NOMO-1 treated with DMSO at 0.1 percent for 48 hours (cell line): ENCODE measurements at regions not wholly inside any gene's neighbourhood (a gene's known extent, or its start where the extent isn't known, plus 50 kb on each side); places are given as distances from the start of the nearest gene placed in this dataset.
"Not testable (repeated sequence)": the region's sequence is repeated elsewhere in the genome, so short reads cannot be mapped to it uniquely, and the experiment has no call there.

Source experiments
- DNase-seq: peaks from one replicate; lab custom pipeline; 2025; ENCODE audit not compliant: unreplicated experiment; lab: John Stamatoyannopoulos, UW

GRCh38 chr17:21514567-21514966 lies 138.4 kb downstream of the KCNJ12 start:
- DNase-seq, result not testable (repeated sequence)

- DNase-seq, result peak; percentile 73
Measured at GRCh38 chr17:21517538-21518293, 141.6 kb downstream of the KCNJ12 start.

- DNase-seq, result no peak
Measured at GRCh38 chr17:21522755-21523336, 146.7 kb downstream of the KCNJ12 start.

GRCh38 chr17:21523497-21524210 lies 147.5 kb downstream of the KCNJ12 start:
- no peak for DNase-seq

GRCh38 chr17:21524211-21524591 lies 148.0 kb downstream of the KCNJ12 start:
- DNase-seq, result no peak

- no peak for DNase-seq
Measured at GRCh38 chr17:21525464-21526130, 149.4 kb downstream of the KCNJ12 start.

GRCh38 chr17:21528031-21528695 lies 152.0 kb downstream of the KCNJ12 start:
- no peak for DNase-seq

GRCh38 chr17:21530311-21530710 lies 154.2 kb downstream of the KCNJ12 start:
- DNase-seq, result no peak

- DNase-seq, result no peak
Measured at GRCh38 chr17:21530841-21531240, 154.7 kb downstream of the KCNJ12 start.

- DNase-seq, result no peak
Measured at GRCh38 chr17:21532763-21533385, 156.7 kb downstream of the KCNJ12 start.

GRCh38 chr17:21535686-21536375 lies 156.5 kb upstream of the KCNJ18 start:
- no peak for DNase-seq

- DNase-seq, result no peak
Measured at GRCh38 chr17:21537302-21537701, 155.0 kb upstream of the KCNJ18 start.

- DNase-seq, result no peak
Measured at GRCh38 chr17:21538615-21539014, 153.7 kb upstream of the KCNJ18 start.

- no peak for DNase-seq
Measured at GRCh38 chr17:21539146-21539545, 153.2 kb upstream of the KCNJ18 start.

- DNase-seq, result no peak
Measured at GRCh38 chr17:21540502-21540901, 151.8 kb upstream of the KCNJ18 start.

- no peak for DNase-seq
Measured at GRCh38 chr17:21542070-21542469, 150.3 kb upstream of the KCNJ18 start.

- DNase-seq, result peak; percentile 11
Measured at GRCh38 chr17:21542991-21543390, 149.3 kb upstream of the KCNJ18 start.

- no peak for DNase-seq
Measured at GRCh38 chr17:21545064-21545463, 147.3 kb upstream of the KCNJ18 start.

GRCh38 chr17:21548236-21548635 lies 144.1 kb upstream of the KCNJ18 start:
- DNase-seq, result no peak

GRCh38 chr17:21549107-21549687 lies 143.1 kb upstream of the KCNJ18 start:
- DNase-seq, result no peak
